ENCODE measurements at regions not wholly inside any gene's neighbourhood (a gene's known extent, or its start where the extent isn't known, plus 50 kb on each side); places are given as distances from the start of the nearest gene placed in this dataset.
A peak's percentile ranks its signal among the peaks of the same experiment; 100 is the strongest.

DNA sequence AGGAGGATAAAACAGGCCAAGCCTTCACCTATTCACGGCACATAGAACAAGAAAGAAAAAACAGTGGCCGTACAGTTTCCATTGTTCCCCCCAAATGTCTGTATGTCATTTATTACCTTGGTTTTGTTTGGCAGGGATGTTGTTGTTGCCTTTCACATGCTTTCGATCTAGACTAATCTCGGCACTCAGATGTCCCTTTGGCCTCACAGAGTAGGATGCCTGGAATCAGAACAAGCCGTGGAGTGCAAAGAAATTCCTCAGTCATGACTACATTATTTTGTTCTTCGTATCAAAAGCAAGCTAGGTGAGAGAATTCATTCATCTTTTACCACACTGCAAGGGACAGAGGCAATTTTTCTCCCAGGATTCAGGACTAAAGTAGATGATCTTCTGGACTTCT lies 106.9 kb downstream of the SMIM20 start:
- no peak for DNase-seq

DNA sequence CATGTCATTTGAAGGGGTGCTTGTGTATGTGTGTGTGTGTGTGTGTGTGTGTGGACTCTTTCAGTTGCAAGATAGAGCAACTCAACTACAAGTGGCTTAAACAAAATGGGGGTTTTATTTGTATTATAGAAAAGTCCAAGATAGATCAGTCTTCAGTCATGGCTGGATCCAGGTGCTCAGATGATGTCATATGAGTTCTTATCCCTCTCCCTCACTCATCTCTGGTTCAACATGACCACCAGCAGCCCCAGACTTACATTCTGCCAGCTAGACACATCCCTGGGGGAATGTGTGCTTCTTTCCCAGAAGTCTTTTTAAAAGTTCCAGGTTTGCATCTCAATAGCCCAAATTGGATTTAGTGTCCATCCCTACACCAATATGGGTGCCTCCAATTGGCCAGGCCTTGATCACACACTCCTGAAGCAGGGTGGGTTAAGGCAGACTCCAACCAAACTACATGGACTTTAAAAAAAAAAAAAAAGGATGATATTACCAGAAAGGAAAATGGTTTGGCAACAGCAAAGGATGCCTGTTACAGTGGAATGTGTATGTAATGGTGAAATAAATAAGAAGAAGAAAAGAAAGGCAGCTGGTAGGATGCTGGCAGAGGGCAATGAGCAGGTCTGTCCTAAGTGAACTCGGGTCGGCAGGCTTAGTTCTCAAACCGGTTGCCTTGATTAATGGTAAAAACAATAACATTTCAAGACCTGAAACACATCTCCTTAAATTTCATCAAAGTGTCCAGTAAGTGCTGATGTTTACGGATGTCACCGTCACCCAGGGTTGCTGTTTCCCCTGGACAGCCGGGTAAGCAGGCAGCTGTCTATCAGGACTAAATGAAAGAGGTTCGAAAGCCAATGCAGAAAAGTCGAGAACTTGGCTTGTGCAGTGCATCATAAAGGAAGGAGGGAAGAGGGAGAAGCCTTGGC lies 107.7 kb downstream of the SMIM20 start:
- DNase-seq, result no peak

DNA sequence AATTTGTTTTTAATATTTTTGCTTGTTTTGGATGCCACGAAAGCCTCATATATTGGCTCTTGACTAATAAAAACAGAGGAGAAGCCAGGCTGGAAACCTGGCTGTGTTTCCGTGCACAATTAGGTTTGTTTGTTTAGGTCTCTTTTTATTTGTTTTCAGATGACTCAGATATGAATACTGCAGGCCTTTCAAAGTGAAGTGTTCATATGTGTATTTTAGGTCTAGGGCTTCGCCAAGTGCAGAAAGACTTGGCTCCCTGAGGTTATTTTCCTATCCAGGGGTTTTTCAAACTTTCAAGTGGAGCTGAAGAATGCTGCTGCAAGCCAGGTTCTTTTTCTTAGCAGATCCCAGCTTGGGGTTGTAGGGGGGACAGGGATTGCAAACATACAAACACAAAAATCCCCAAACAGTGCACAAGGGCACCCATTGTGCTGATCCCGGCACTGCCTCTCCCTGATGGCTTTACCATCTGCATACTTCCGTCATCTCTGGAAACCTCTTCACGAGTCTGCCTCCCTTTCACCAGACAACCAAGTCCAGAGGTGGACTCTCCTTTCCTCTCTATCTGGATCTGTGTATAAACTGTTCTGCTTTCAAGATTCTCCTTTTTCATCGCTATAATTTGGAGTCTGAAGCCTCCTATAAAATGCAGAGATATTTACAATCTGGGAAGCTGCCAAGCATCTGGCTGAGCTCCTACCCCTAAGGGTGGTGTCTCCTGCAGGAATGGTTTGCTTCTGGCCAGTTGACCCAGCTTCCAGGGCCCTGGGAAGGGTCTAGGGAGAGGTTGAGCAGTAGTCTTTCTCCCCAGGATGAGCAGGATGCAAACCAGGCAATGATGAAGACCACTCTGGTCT lies 108.6 kb downstream of the SMIM20 start:
- DNase-seq, result no peak

DNA sequence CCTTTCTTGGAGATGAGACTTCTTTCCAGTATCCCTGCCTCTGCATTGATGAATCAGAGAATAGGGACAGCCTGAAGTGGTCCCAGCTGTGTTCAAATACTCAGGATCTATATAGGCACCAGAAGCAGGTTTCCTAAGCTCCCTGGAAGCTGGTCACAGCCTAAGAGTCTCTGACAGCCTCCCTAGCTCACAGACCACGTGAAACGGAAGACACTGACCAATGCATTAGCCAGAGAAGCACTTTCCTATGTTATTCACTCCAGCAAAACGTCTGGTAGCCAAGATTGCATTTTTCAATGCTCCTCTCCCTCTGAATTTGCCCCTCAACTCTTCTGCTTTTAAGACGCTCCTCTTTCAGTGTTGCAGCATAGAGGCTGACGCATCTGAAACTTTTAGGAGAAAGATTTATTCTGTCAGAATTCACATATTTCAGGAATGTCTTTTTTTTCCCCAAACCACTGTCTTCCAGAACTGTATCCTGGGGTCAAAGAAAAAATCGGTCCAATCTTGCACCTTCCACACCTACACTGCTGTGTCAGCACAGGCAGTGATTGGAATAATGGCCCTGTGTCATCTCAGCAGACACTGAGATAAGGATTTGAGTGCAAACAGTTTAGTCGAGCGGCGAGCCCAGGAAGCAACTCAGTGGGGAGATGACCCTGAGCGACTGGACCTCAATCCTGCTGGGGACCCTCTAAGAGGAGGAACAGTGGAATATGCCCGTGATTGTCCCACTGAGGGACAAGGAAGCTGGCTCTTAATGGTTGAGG lies 109.4 kb downstream of the SMIM20 start:
- no peak for DNase-seq

DNA sequence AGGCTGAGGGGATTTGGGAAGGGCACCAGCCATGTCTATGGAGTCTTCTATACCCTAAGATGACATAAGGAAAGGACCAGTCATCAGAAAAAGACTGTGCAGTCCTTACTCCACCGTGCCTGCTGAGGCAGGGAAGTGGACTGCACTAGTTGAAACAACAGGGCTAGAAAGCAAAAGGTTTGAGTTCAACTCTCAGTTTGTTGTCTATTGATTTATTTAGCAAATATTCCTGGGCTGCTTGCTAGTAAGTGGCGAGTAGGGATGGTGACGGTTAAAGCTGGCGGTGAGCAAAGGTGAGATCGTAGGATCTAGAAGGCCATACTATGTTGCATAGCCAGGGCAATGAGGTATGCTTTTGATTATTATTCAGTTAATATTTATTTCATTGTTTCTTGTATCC lies 110.1 kb downstream of the SMIM20 start:
- DNase-seq, result no peak

DNA sequence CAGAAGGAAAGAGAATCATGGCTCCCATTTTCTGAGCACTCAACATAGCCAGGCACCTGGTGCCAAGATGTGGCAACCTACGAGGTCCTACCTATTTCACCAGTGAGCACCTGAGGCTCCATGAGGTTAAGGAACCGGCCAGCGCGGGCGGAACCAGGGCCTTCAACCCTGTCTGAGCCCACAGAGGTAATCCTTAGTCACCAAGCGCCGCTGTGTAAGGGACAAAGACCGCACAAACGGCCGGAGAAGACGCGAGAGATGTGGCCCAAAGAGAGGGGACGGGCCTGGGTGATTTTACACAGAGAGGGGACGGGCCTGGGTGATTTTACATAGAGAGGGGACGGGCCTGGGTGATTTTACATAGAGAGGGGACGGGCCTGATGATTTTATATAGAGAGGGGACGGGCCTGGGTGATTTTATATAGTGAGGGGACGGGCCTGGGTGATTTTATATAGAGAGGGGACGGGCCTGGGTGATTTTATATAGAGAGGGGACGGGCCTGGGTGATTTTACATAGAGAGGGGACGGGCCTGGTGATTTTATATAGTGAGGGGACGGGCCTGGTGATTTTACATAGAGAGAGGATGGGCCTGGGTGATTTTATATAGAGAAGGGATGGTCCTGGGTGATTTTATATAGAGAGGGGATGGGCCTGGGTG lies 114.2 kb downstream of the SMIM20 start:
- DNase-seq, result no peak

DNA sequence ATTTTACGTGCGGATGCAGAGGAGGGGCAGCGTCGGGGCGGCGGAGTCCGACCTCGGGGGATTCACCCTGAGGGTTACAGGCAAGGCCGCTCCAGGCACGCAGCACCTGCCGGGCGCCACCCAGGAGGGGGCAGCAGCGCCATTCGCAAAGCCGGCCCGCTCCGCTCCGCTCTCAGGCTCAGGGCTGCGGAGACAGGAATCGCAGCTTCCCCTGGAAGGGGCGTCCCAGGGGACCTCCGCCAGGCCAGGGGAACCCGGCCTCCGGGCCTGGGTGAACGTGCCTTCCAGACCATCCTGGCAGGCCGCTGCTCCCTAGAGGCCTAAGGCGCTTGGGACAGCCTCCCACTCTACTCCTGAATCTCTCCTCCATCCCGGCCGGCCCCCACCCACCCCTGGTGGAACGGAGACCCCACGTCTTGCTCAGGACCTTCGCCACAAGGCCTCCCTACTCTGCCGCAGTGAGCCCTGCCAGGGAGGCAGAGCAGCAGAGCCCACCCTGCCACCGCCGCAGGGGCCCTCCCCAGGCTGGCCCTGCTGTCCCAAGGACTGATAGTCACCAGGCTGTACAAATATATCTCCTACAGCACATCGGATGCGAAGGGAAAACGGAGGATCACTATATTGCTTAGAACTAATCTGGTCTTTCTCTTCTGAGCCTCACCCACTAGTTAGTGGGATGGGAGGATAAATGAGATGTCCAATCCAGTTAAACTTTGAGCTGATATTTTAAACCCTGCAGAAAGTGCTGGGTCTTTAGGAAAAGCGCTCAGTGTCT lies 115.0 kb downstream of the SMIM20 start:
- DNase-seq, result peak; percentile 76

DNA sequence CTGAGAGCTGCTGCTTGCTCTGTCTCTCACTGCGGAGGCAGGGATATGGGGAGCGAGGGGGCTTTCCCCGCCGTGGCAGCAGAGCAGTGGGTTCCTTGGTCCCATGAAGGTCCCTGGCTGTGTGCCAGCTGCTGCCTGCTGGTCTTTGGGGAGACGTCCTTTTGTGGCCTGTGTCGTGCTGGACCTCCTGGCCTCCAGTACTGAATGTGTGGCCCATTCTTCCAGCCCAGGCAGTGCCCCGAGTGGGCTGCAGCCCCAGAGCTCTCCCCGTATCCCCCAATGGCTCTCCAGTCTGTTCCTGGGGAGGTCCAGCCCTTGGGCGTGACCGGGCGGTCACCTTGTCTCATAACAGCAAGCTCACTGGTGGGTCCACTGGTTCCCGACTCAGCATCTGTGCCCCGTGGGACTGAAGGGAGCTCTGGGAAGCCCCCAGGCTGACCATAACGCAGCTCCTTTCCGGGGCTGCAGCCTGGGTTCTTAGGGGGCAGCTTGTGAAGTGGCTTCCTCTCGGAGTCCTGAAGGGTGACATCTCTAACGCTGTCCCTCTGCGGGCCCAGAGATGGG lies 115.6 kb downstream of the SMIM20 start:
- peak; percentile 26 for DNase-seq

DNA sequence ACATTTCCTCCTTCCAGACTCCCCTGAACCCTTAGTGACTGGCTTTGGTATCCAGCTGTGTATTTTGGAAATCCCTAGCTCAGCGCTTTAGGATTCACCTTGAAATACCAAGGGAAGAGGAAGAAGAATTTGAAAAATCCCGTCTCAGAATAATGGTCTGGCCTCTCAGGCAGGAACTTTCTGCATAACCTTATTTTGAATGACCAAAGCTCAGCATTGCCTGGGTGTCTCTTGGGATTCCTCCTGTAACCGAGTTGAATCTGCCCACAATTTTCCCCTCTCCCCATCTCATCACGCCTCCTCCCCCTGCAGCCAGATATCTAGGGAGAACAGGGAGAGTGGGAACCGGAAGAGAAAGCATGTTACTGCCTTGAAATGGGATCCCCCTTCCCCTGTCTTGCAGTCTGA lies 116.2 kb downstream of the SMIM20 start:
- DNase-seq, result no peak

DNA sequence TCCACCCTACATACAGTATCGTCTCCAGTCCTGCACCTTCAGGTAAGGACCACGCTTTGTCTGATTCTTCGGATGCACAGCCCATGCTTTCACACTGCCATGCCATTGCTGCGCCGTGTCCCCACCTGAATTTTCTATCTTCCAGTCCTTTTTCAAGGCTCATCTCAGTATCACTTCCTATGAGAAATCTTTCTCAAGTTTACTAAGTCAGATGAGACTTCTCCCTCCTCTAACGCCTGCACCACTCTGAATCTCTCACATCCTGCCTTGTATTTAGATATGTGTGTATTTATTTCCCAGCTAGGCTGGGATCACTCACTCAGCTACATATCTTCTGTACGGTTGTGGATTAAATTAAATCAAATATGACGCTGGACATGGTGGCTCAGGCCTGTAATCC lies 116.8 kb downstream of the SMIM20 start:
- no peak for DNase-seq

DNA sequence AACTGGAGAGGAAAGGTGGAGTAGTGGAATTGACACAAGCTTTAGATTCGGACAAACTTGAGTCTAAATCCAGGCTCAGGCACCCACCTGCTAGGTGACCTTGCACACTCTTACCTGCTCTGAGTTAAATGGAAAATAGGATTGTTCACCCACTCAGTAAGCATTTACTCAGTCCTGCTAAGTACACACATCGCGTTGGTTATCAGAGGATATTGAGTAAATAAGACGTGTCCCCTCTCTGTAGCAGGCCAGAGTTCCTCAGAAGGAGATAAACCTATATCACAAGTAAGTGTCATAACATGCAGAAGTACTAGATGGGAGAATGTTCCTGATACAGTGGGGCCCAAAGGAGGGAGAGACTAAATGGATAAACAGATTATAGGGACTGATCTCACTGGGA lies 117.7 kb downstream of the SMIM20 start:
- DNase-seq, result peak; percentile 80

DNA sequence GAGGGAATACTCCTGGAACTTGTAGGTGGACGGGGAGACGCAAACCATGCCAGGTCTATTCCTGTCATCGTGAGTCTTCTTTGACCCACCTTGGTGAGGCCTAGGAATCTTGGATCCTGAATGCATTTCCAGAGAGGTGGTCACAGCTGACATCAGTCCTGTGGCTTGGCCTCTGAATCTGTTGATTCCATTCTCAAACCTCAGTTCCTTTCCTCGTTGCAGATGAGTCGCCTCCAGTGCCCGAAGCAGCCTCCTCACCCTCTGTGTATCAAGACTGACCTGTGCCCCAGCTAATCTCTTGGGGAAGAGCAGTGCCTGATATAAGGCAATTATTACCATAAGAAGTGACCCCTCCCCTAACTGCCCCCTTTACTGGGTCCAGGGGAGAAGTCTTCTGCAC lies 118.1 kb downstream of the SMIM20 start:
- no peak for DNase-seq

DNA sequence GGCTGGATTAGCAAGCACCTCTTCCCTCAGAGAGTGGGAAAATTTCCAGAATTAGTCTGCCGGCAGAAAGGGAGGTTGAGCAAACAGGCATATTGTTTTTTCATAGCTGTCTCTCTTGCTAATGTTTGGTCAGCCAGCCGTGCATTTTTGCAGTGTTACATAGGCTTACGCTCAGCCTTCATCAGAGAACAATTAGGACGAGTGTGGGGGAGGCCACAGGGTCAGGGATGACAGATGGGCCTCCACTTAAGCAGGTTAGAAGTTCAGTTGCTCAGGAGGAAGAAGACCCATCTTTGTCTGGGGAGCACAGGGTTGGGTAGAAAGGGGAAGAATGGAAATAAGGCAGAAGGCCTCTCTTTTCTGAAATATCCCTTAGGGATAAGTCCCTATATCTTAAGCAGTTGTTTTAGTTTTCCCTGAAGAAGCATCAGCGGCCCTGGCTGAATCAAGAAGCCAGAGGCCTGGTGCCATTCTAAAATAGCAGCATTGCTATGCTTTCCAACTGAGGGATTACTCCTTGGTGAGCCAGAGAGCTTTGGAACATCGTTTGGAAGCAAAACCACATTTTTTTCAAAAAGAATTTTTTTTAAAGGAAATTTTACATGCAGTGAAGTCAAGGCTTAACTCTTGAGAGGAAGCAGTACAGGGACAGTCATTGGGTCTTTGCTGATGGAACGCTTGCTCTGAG lies 118.8 kb downstream of the SMIM20 start:
- DNase-seq, result peak; percentile 79

DNA sequence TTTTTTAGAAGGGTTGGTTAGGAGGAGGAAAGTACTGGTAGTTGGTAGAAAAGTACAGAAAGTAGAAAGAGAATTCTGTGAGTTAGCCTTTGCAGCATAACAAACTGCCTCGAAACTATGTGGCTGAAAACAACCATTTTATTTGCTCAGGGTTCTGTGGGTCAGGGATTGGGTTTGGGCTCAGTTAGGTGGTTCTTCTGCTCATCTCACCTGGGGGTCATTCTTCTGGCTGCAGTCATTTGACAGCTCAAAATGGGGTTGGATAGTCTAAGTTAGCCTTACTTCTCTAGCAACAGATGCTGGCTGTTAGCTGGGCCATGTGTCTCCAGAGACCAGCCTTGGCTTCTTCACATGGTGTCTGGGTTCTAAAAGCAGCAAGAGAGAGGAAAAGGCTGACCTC lies 119.4 kb downstream of the SMIM20 start:
- no peak for DNase-seq

DNA sequence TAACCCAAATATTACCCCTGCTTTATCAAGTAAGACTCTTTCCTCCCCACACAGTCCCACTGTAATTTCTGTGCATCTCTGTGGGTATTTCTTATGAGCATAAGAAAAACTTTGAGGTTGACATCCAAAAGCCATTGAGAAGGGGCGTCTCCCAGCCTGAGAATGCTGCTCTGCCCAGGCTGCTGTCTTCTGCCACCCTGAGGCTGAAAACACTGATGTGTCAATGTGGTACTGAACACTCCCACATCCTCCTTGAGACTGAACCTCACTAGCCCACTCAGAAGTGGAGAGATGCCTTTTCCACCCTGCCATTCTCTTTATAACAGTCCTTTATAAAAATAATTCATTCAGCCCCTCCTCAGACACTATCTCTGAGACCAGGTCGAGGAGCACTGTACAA lies 120.8 kb downstream of the SMIM20 start:
- no peak for DNase-seq

DNA sequence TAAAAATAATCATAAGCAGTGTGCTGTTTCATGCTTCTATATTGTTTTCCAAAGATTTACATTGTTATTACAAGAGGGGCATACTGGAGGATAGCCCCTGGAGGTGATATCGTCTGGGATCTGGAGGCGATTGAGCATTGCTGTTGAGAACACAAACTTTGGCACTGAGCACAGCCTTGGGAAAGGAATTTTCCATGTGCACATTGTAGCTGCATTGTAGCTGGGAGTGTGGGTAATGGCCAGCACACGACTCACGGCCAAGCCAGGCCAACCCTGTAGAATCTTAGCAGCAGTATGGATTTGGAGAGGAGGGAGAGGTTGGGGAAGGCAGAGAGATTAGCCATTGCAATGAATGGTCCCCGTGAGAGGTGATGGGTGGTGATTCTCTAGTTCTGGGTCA lies 121.9 kb downstream of the SMIM20 start:
- no peak for DNase-seq

DNA sequence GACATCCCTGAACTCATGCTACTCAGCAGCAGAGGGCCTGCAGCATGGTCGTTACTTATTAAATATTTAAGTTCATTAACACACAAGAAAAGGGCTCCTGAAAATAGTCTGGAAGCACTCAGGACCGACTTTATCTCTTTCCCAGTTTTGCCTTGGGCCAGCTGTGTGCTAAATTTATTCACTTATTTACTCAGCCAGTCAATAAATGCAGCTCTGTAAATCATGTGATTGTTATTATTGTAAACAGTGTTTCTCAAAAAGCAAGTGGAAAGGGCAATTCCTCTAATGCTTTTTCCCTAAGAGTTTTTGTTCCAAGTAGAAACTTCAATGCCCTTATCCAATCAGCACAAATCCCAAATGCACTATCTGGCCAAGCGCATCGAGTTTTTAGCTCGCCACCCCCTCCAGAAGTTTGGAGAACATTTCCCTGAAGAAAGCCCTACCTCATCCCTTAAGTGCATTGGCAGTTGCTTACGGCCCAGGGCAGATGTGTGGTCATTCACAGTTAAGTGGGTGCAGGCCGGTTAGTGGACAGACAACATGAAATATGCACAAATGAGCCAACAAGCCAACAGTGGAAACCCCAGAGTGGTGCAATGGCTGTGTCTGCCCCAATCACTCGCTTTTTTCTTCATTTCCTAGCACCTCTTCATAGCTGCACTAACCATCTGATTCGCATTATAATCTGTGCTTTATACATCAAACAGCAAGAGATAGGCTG lies 125.8 kb downstream of the SMIM20 start:
- DNase-seq, result no peak

DNA sequence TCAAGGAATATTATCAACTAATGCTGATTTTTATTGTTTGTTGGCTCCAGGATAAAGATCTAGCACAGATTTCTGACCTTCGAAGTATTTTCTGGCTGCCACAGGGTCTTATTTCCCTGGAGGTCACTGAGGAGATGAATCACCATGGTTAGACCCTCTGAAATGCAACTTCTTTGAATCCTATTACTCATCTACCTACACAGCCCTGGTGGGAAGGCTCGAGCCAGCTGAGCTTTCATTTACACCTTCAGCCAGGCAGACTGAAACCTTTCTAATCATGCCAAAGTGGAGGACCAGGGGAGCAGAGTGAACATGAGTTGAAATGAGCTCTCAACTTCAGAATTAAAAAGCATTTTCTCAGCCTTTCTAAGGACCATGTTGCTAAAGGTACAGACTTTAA lies 130.5 kb downstream of the SMIM20 start:
- DNase-seq, result no peak

DNA sequence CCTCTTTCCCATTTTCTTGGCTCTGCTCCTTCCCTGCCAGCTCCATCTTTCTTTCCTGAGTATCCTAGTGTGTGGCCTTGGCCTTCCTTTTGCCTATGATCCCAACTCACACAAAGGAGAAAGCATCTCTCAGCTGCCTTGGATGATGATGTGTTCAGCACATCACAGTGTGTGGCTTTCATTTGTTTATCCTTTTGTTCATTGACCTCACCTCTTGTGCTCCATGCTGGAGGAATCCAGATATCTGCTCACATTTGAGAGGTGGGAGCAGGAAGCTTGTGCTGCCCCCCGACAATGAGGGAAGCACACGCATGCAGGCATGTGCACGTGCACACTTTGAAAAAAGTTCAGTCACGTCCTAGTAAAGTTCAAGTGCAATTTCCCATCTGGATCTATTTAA lies 131.0 kb downstream of the SMIM20 start:
- DNase-seq, result no peak

DNA sequence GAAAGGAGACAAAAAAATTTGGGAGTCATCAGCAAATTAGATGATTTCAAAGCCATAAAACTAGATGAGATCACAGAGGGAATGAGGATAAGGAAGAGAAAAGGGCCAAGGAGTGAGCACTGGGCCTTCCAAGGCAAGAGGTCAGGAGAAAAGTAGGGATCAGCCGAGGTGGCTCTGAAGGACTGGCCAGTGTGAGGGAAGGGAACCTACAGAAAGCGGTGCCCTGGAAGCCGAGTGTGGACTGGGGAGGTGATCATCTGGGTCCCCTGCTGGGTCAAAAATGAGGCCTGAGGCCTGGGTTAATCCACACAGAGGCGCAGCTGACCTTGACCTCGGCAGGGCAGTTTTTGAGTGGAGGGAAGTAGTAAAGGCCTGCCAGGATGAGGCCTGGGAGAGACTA lies 133.8 kb downstream of the SMIM20 start:
- DNase-seq, result no peak

Data from NCI-H82 (cell line).